Activated naive CD8-positive, alpha-beta T cell treated with anti-CD3 and anti-CD28 coated beads for 36 hours (primary cell): ENCODE measurements at regions not wholly inside any gene's neighbourhood (a gene's known extent, or its start where the extent isn't known, plus 50 kb on each side); places are given as distances from the start of the nearest gene placed in this dataset.
"Not testable (repeated sequence)": the region's sequence is repeated elsewhere in the genome, so short reads cannot be mapped to it uniquely, and the experiment has no call there.

Experiments used
- DNase-seq: peaks from one replicate; pipeline ENCODE4 v3.0.0; 2021
- H3K27ac Mint-ChIP-seq: one replicate; pipeline ENCODE4 v1.8.0; 2022; ENCODE audit warnings: mild to moderate bottlenecking, moderate library complexity, mixed read lengths
- H3K27me3 Mint-ChIP-seq: one replicate; pipeline ENCODE4 v1.8.0; 2022; ENCODE audit warnings: mild to moderate bottlenecking, mixed read lengths
- H3K36me3 Mint-ChIP-seq: one replicate; pipeline ENCODE4 v1.8.0; 2021; ENCODE audit warnings: mild to moderate bottlenecking, mixed read lengths
- H3K4me1 Mint-ChIP-seq: one replicate; pipeline ENCODE4 v1.8.0; 2021; ENCODE audit warnings: mixed read lengths
- H3K4me3 Mint-ChIP-seq: one replicate; pipeline ENCODE4 v1.8.0; 2022; ENCODE audit warnings: mild to moderate bottlenecking, moderate library complexity, mixed read lengths
- H3K9me3 Mint-ChIP-seq: one replicate; pipeline ENCODE4 v1.8.0; 2022; ENCODE audit warnings: mixed read lengths

DNA sequence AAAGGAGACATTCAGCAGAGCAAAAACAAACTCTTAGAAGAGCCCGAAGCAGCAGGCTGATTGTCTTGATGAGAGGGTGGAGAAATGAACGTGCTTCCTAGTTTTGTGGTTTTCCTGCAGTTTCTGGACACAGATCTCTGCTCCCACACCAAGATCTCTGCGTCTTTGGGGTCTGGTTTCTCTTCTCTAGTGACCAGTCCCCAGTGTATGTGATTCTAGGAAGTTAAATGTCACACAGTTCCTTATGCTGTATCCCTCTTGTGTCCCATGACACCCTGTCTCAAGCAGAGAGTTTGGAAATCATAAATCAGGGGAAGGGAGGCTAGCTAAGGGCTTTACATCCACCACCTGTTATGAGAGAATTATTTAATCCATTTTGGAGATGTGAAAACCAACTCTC, 55.4 kb upstream of the KLF14 start:
- Mint-ChIP-seq H3K4me3 (no peak overlapping the region), H3K9me3 (no peaks in the 10 kb centered on the region), H3K36me3 (no peaks in the 10 kb centered on the region), H3K27ac (no peak overlapping the region), H3K4me1 (no peaks in the 10 kb centered on the region), H3K27me3 (peaks cover 7% of the 10 kb centered on the region)
- DNase-seq = no peak

- Mint-ChIP-seq H3K27me3 (peaks cover under 1% of the 10 kb centered on the region), H3K36me3 (no peaks in the 10 kb centered on the region), H3K9me3 (no peaks in the 10 kb centered on the region), H3K4me1 (no peaks in the 10 kb centered on the region), H3K4me3 (no peak overlapping the region), H3K27ac (no peak overlapping the region)
- DNase-seq = no peak
Measured at GRCh38 chr7:130791746-130792145, 57.7 kb upstream of the KLF14 start.

- H3K4me3 Mint-ChIP-seq = no peak overlapping the region
- no peaks in the 10 kb centered on the region for H3K36me3 Mint-ChIP-seq
- peaks cover 15% of the 10 kb centered on the region for H3K27me3 Mint-ChIP-seq
- H3K4me1 Mint-ChIP-seq = no peaks in the 10 kb centered on the region
- H3K9me3 Mint-ChIP-seq = peaks cover 2% of the 10 kb centered on the region
- no peak for DNase-seq
- H3K27ac Mint-ChIP-seq = no peak overlapping the region
Measured at GRCh38 chr7:130793855-130794618, 60.0 kb upstream of the KLF14 start.

- H3K27ac Mint-ChIP-seq = no peak overlapping the region
- H3K27me3 Mint-ChIP-seq = peaks cover 19% of the 10 kb centered on the region
- DNase-seq = no peak
Measured at GRCh38 chr7:130794619-130794922, 60.6 kb upstream of the KLF14 start.

DNA sequence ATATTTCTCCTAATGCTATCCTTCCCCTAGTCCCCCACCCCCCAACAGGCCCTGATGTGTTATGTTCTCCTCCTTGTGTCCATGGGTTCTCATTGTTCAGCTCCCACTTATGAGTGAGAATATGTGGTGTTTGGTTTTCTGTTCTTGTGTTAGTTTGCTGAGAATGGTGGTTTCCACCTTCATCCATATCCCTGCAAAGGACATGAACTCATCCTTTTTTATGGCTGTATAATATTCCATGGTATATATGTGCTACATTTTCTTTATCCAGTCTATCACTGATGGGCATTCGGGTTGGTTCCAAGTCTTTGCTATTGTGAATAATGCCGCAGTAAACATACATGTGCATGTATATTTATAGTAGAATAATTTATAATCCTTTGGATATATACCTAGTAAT, 62.4 kb upstream of the KLF14 start:
- H3K27ac Mint-ChIP-seq, H3K4me3 Mint-ChIP-seq, H3K36me3 Mint-ChIP-seq, H3K9me3 Mint-ChIP-seq, H3K4me1 Mint-ChIP-seq, DNase-seq: not testable (repeated sequence)
- peaks cover 27% of the 10 kb centered on the region for H3K27me3 Mint-ChIP-seq

More at GRCh38 chr7:130794619-130794922, 60.6 kb upstream of the KLF14 start:
- Mint-ChIP-seq H3K4me1 (no peaks in the 10 kb centered on the region), H3K36me3 (no peaks in the 10 kb centered on the region), H3K9me3 (peaks cover 2% of the 10 kb centered on the region), H3K4me3 (no peak overlapping the region)

DNA sequence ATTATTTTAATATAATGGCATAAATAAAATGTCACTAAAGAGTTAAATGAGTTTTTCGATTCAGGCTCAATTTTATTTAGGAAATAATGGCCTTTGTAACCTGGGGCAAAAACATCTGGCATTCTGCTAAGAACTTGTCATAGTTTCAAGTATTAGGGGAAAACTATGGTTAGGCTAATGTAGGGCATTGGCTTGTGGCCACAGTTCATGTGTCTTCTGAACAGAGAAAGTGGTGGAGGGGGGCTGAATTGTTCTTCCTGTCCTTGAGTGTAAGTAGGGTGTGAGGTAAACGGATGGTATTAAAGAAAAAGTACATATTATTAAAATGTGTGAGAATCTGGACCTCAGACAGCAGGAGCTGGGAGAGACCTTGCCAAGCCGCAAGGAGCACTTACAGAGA, 69.1 kb upstream of the KLF14 start:
- Mint-ChIP-seq H3K36me3 (no peaks in the 10 kb centered on the region), H3K27me3 (peaks cover 14% of the 10 kb centered on the region), H3K4me3 (no peak overlapping the region), H3K4me1 (no peaks in the 10 kb centered on the region), H3K27ac (no peak overlapping the region), H3K9me3 (no peaks in the 10 kb centered on the region)
- no peak for DNase-seq

DNA sequence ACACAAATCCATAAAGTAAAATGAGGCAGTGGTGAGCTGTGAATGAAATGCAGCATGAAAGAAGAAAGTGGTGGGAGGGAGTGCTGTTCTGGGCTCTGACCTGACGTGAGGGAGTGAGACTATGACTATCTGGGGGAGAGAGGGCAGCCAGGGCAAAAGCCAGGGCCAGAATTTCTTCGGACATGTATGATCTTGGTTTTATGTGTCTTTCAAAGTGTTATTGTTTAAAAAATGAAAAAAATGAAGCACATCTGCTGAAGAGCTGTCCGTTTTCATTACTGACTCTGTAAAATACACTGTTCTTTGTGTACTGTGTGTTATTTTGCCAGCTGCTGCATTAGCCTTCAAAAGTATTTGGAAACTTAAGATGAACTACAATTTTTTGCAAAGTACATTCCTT, 70.2 kb upstream of the KLF14 start:
- peaks cover 12% of the 10 kb centered on the region for H3K27me3 Mint-ChIP-seq

DNA sequence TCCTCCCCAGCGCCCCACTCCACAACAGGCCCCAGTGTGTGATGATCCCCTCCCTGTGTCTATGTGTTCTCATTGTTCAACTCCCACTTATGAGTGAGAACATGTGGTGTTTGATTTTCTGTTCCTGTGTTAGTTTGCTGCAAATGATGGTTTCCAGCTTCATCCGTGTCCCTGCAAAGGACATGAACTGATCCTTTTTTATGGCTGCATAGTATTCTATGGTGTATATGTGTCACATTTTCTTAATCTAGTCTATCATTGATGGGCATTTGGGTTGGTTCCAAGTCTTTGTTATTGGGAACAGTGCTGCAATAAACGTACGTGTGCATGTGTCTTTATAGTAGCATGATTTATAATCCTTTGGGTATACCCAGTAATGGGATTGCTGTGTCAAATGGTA, 78.8 kb upstream of the KLF14 start:
- H3K36me3 Mint-ChIP-seq, H3K27ac Mint-ChIP-seq, H3K27me3 Mint-ChIP-seq, H3K9me3 Mint-ChIP-seq, H3K4me3 Mint-ChIP-seq, H3K4me1 Mint-ChIP-seq, DNase-seq: not testable (repeated sequence)

More for the DNA sequence above, 70.2 kb upstream of the KLF14 start:
- no peaks in the 10 kb centered on the region for H3K4me1 Mint-ChIP-seq
- DNase-seq = no peak
- H3K36me3 Mint-ChIP-seq = no peaks in the 10 kb centered on the region
- H3K27ac Mint-ChIP-seq = no peak overlapping the region
- no peak overlapping the region for H3K4me3 Mint-ChIP-seq
- no peaks in the 10 kb centered on the region for H3K9me3 Mint-ChIP-seq

DNA sequence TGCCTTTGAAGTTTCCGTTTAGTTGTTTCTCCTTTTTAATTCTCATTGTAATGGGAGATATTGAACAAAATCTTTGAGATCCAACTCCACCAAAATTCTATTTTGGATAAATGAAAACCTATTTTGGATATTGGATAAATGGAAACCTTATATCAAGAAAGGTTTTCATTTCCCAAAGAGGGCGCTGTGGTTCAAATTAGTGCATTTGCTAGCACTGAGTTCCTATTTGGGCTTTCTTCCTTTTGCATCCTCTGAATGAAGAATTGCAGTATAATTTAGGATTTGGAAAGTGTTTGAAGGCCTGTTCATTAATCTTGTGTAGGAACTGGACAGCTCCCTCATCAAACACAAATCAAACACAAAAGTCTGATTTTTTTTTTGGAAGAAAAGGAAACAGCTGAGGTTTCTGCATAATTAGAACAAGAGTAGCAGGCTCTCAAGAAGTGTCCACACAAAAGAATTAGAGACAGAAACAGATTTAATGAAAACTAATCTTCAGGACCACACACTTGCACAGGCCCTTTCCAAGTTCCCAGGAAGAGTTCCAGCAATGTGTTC, 80.8 kb upstream of the KLF14 start:
- Mint-ChIP-seq H3K27me3 (no peaks in the 10 kb centered on the region), H3K9me3 (peaks cover 2% of the 10 kb centered on the region), H3K36me3 (no peaks in the 10 kb centered on the region), H3K27ac (no peak overlapping the region), H3K4me3 (no peak overlapping the region), H3K4me1 (no peaks in the 10 kb centered on the region)
- DNase-seq = no peak

DNA sequence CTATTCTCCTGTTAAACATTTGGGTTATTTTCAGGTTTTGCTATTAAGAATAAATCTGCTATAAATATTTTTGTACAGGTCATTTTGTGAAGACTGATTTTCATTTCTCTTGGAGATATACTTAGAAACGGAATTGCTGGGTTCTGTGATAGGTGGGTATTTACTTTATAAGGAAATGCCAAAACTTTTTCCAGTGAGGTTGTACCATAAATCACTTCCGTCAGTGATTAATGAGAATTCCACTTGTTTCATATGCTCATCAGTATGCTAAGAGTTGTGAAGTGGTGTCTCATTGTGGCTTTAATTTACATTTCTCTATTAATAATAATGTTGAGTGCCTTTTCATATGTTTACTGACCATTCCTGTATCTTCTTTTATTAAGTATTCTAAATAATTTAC, 84.0 kb upstream of the KLF14 start:
- Mint-ChIP-seq H3K4me1 (peaks cover 13% of the 10 kb centered on the region), H3K27ac (no peak overlapping the region), H3K4me3 (no peak overlapping the region), H3K9me3 (no peaks in the 10 kb centered on the region), H3K27me3 (peaks cover 3% of the 10 kb centered on the region), H3K36me3 (no peaks in the 10 kb centered on the region)
- no peak for DNase-seq

- H3K27me3 Mint-ChIP-seq = peaks cover 3% of the 10 kb centered on the region
- DNase-seq = no peak
- H3K27ac Mint-ChIP-seq = no peak overlapping the region
- H3K36me3 Mint-ChIP-seq = peaks cover 6% of the 10 kb centered on the region
- H3K9me3 Mint-ChIP-seq = peaks cover 6% of the 10 kb centered on the region
- H3K4me1 Mint-ChIP-seq = peaks cover 17% of the 10 kb centered on the region
- no peak overlapping the region for H3K4me3 Mint-ChIP-seq
Measured at GRCh38 chr7:130821864-130822263, 87.9 kb upstream of the KLF14 start.

DNA sequence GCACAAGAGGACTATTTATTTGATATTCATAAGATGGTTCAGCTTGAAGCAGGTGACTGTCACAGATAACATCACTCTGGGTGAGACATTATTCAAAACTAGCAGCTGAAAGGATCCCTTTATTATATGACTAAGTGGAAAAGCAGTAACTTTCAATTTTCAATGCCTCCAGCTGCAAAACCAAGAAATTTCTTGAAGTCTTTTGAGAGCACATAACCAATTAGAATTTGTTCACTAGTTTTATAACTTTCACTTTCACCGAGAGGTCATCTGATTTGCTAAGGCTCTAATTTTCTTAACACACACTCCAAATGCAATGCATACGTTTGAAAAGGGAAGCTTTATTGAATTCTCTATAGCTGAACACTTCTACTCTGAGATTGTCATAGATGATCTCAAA, 88.6 kb upstream of the KLF14 start:
- Mint-ChIP-seq H3K36me3 (peaks cover 8% of the 10 kb centered on the region), H3K9me3 (peaks cover 11% of the 10 kb centered on the region), H3K27ac (no peak overlapping the region), H3K4me3 (no peak overlapping the region), H3K4me1 (peaks cover 17% of the 10 kb centered on the region), H3K27me3 (peaks cover 3% of the 10 kb centered on the region)
- DNase-seq = no peak

- Mint-ChIP-seq H3K36me3 (peaks cover 8% of the 10 kb centered on the region), H3K4me1 (peaks cover 17% of the 10 kb centered on the region), H3K27ac (no peak overlapping the region), H3K4me3 (no peak overlapping the region), H3K27me3 (peaks cover 3% of the 10 kb centered on the region), H3K9me3 (peaks cover 12% of the 10 kb centered on the region)
- no peak for DNase-seq
Measured at GRCh38 chr7:130823060-130823459, 89.1 kb upstream of the KLF14 start.

- DNase-seq = no peak
- Mint-ChIP-seq H3K9me3 (peaks cover 16% of the 10 kb centered on the region), H3K4me3 (no peak overlapping the region)
Measured at GRCh38 chr7:130825819-130826218, 91.8 kb upstream of the KLF14 start.

GRCh38 chr7:130829415-130829814, 95.4 kb upstream of the KLF14 start:
- Mint-ChIP-seq H3K9me3 (peaks cover 16% of the 10 kb centered on the region), H3K4me1 (no peaks in the 10 kb centered on the region), H3K27ac (no peak overlapping the region), H3K27me3 (no peaks in the 10 kb centered on the region), H3K36me3 (peaks cover 8% of the 10 kb centered on the region), H3K4me3 (no peak overlapping the region)
- DNase-seq = no peak

More at GRCh38 chr7:130825819-130826218, 91.8 kb upstream of the KLF14 start:
- peaks cover 17% of the 10 kb centered on the region for H3K4me1 Mint-ChIP-seq
- H3K27me3 Mint-ChIP-seq = peaks cover 3% of the 10 kb centered on the region
- peaks cover 8% of the 10 kb centered on the region for H3K36me3 Mint-ChIP-seq
- no peak overlapping the region for H3K27ac Mint-ChIP-seq

GRCh38 chr7:130831322-130831721, 97.3 kb upstream of the KLF14 start:
- peaks cover 3% of the 10 kb centered on the region for H3K36me3 Mint-ChIP-seq
- H3K4me3 Mint-ChIP-seq = no peak overlapping the region
- peaks cover 11% of the 10 kb centered on the region for H3K9me3 Mint-ChIP-seq
- no peak for DNase-seq
- no peaks in the 10 kb centered on the region for H3K4me1 Mint-ChIP-seq
- H3K27ac Mint-ChIP-seq = no peak overlapping the region
- no peaks in the 10 kb centered on the region for H3K27me3 Mint-ChIP-seq
